ENCODE measurements at regions not wholly inside any gene's neighbourhood (a gene's known extent, or its start where the extent isn't known, plus 50 kb on each side); places are given as distances from the start of the nearest gene placed in this dataset.

DNA sequence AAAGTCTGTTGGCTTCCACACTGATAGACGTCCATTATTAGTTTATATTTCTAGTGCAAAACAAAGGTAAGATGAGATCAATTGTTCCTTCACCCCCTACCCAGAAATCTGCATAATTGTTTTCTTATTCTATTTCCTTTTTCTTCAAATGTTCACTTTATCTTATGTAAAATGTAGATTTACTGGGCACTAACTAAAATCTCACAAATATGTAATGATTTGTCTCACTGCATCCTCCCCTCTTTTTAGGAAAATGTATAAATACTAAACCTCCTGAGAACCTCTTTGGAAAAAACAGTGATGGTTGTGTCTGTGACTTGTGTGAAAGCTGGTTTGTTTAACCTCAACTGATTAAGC, 1377.2 kb upstream of the MIR17HG start:
- TF ChIP-seq, protein P1, sequence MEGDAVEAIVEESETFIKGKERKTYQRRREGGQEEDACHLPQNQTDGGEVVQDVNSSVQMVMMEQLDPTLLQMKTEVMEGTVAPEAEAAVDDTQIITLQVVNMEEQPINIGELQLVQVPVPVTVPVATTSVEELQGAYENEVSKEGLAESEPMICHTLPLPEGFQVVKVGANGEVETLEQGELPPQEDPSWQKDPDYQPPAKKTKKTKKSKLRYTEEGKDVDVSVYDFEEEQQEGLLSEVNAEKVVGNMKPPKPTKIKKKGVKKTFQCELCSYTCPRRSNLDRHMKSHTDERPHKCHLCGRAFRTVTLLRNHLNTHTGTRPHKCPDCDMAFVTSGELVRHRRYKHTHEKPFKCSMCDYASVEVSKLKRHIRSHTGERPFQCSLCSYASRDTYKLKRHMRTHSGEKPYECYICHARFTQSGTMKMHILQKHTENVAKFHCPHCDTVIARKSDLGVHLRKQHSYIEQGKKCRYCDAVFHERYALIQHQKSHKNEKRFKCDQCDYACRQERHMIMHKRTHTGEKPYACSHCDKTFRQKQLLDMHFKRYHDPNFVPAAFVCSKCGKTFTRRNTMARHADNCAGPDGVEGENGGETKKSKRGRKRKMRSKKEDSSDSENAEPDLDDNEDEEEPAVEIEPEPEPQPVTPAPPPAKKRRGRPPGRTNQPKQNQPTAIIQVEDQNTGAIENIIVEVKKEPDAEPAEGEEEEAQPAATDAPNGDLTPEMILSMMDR (IDR thresholded peaks at IDR 0.05), result no peak
- no peak for TF ChIP-seq POLR2A (IDR thresholded peaks at IDR 0.05)
- no peak for TF ChIP-seq EP300 (IDR thresholded peaks at IDR 0.05; ENCODE audit: low read depth)
